ENCODE measurements at regions not wholly inside any gene's neighbourhood (a gene's known extent, or its start where the extent isn't known, plus 50 kb on each side); places are given as distances from the start of the nearest gene placed in this dataset.

DNA sequence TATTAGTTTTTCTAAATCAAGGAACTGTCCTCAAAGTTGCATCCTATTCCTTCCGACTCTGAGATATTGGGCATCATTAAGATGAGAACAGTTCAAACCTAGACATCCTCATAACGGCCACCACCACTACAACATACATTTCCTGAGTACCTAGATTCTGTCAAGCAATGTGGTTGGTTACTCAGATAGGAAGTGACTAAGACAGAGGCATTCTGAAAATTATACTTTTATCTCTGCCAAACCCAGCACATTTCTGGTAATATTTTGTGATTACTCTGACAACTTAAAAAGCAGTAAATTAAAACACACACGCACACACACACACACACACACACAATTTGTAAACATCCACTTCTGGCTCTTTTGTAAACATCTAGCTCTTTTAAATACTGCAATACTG is 291.2 kb upstream of the MEOX2 start:
- no peak for DNase-seq

DNA sequence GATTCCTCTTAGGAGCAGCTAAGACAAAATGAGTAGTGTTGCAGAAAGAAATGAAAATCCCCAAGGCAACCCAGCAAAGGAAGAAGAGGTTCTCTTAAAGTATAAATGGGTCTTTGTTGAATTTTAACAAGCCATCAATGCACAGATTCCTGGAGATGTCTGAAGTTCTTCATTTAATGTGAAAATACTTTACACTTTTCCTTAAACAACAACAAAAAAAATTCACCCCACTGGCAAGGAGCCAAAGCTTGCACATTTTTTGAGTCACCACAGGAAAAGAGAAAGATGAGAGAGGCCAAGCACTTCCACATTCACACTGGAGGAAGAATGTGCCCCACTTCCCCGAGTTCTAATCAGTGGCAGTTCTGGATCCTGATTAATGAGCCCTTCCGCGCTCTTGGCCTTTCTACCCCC is 286.4 kb upstream of the MEOX2 start:
- DNase-seq, result no peak

DNA sequence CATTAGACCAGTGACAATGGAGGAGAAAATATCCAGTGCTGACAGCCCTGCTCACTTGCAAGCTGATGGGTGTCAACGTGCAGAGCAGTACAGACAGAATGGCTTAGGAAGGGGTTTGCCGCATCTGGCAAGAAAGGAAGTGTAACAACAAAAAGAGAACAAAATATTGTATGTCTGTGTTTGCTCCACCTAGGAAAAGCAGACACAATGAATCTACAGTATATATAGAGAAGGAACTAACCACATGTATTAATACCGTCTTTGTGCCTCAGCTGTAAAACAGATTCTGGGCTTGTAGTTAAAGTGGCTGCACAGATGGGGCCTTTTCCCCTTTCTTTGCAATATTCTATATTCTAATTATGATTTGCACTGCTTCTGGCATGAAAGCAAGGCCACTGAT is 281.1 kb upstream of the MEOX2 start:
- DNase-seq, result no peak

DNA sequence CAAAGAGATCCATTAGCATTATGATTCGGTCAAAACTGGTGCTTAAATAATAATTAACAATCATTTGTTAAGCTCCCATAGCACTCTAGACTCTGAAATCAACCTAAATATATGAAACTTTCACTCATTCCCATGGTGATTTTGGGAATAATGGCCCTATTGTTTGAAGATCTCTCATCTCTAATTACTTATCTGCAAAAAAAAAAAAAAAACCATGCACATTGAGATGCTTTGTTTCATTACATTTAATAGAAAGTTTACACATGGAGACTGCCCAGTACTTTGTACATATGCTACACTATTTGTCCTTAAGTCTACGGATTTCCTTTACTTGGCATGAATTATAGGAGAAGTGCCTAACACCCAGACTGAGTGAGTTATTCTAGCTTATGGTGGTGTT is 280.6 kb upstream of the MEOX2 start:
- no peak for DNase-seq

DNA sequence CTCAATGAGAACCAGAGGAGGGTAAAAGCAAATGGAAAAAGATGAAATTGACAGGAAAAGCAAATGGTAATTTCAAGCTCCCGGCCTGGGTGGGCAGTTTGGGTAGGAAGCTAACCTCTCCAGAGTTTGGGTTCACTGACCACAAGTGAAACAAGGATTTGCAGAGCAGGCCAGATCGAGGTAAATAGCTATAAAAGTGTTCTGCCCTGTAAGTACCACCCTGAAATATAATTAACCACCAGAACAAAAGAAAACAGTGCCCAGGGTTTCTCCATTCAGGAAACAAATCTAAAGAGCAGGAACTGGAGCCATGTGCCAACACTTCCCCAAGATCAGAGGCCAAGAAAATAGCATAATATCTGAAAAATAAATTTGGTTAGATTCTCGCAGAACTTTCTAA is 276.7 kb upstream of the MEOX2 start:
- no peak for DNase-seq

DNA sequence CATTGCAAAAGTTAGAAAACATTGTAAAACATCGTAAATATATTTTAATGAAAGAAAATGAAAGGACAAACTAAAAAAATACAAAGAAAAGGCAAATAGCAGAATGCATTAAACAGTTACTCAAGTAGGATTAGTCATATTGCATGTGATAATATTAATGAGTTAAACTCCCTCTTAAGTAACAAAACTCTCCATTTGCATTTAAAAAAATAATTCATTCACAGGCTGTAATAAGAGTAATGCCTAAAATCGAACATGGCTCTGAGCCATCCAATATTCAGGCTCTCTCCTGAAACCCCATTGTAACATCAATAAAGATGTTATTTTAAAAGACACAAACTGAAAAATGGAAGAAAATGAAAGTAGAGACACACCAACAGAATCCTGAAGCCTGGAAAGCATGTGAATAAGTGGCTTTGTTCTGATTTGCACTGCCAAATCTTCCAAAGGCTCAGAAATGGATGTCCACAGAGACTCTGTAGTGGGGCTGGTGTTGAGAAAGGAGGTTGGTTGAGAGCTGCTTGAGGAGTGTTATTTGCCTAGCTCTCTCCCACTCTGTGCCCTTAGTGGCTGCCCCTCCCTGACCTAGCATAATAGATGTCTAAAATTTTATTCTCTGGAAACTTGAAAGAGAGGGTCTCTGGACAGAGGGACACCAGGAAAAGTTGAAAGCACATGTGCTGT is 268.3 kb upstream of the MEOX2 start:
- DNase-seq, result no peak

DNA sequence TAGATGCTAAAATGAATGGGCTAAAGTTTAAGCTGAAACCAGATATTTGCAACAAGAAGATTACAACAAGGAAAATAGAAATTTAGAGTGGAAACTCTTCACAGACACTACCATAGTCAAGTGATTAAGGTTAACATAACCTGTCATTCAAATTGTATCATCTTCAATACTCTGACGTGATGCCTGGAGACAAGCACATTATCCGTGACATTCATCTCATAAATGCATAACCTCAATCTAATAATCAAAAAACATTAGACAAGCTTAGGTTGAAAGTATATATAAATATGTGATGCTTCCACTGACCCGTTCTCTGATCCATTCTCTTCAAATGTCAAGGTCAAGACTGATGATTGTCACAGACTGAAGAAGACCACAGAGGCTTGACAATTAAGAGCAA is 263.8 kb upstream of the MEOX2 start:
- no peak for DNase-seq

DNA sequence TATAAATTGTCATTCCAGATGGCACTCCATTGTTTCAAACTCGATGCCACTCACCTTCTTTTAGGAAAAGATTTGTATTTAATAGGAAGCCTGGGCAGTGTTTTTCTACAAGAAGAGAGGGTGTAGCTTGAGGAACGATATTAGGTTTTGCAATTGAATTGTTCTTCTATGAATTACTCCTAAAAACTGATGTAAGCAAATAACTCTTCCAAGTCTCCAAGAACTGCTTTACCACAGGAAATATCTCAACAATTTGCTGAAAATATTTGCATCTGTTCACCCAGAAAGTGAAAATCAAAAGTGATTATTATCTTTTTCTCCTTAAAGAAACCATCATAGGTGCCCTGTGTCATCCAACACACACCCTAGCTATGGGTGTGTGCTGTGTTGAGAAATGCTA is 261.3 kb upstream of the MEOX2 start:
- DNase-seq, result no peak

DNA sequence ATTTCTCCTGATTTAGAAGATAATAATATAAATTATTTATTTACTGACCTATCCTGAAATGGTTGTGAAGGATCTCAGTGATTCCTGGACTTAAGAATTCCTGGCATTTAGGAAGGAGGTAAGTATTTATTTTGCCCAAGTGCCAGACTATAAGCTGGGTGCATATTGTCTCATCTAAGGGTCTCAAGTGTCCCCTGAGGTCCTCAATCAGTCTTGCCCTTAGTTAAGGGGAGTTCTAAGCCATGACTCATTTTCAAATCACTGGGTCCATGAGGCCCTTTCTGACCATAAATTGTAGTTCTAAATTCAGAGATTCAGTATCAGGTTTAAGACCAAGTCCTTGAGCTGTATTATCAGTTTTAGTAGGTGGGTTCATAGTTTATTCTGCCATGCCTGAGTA is 251.6 kb upstream of the MEOX2 start:
- no peak for DNase-seq

DNA sequence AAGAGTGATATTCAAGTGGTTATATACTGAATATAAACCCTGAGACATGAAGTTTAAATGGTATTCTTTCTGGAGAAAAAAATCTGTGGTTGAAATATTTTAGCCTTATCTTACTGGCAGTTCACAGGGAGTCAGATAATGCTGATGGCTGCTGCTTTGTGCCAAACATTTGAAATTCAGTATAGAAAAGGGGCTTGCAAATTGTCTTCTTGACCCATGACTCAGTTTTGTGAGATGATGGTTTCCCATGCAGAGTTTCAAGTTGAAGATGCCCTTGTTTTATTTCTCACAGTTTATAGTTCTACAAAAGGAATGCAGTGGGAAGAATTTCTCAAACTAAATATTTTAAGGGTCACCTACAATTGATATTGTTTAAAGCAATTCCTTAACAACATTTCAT is 251.1 kb upstream of the MEOX2 start:
- DNase-seq, result no peak

DNA sequence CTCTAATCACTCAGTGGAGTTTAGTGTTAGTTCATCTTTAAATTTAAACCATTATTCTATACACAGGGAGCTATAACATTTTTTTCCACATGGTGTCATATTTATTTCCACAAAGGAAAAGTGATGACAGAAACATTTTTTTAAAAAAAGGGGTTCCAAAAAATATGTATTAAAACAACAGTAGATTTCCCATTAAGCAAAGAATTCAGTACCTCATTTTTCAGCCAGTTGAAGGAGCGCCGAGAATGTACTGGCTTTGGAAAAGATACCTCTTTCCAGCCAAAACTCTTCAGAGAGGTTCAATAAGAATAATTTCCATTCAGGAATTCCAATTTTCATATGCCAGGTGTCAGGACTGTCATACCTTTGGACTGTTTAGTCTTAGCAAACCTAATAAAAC is 250.5 kb upstream of the MEOX2 start:
- no peak for DNase-seq

DNA sequence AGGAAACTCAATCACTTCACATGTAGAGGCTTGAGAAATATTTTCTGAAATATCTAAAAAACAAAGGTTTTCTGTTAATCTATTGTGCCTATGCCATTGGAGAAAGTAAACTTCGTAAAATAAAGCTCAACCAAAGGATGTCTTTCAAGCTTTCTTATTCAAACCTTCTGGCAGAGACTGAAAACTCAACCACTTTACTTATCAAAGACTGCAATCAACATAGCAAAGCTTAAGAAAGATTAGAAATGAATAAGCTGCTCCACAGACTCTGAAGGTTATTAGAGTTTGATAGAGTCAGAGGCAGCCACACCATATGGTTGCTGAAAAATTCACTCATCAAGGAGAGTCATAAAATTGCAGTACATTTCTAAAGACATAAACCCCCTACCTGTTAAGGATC is 245.8 kb upstream of the MEOX2 start:
- no peak for DNase-seq

DNA sequence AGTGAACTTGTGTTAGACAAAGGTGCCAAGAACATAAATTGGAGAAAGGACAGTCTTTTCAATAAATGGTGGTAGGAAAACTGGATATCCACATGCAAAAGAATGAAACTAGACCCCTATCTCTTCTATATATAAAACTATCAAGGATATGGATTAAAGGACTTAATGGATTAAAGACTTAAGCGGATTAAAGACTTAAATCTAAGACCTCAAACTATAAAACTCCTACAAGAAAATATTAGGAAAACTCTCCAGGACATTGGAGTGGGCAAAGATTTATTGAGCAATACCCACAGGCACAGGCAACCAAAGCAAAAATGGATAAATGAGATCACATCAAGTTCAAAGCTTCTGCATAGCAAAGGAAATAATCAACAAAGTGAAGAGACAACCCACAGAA is 242.9 kb upstream of the MEOX2 start:
- no peak for DNase-seq

DNA sequence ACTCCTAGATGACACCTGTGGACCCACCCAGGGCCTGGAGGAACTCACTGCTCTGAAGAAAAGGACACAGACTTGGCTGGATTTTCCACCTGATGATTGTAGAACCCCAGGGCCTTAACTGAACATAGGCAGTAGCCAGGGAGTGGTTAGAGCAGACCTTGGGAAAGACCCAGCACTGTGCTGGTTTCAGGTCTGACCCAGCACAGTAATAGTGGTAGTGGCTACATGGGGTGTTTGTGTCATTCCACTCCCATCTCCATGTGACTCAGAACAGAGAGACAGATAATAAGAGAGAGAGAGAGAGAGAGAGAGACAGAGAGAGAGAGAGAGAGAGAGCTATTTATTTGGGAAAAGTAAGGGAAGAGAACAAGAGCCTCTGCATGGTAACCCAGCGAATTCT is 239.1 kb upstream of the MEOX2 start:
- DNase-seq, result no peak

DNA sequence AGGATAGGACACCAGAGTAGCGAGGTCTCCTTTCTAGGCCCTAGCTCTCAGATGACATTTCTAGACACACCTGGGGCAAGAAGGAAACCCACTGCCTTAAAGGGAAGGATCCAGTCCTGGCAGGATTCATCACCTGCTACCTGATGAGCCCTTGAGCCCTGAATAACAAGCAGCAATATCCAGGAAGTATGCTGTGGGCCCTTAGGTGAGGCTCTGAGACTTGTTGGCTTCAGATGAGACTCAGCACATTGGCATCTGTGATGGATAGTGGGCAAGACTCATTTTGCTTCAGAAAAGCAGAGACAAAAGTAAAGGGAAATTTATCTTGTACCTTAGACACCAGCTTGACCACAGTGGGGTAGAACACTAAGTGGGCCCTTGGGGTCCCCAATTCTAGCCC is 238.4 kb upstream of the MEOX2 start:
- DNase-seq, result no peak

DNA sequence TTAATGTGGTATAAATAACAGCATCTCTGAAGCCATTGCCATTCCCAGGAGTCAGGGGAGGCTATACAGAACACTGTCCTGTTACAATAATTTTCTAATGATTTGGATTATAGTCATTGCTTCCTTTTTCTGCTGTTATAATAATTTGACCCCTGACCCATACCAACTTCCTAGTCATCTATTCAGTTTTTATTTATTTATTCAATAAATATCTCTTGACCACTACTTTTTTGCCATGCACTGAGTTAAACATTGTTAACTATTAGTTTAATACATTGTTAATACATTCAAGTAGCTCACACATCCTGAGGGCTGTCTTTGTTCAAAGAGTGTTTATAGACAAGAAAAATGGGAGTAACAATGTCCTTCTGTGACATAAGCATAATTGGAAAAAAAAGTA is 235.5 kb upstream of the MEOX2 start:
- no peak for DNase-seq

DNA sequence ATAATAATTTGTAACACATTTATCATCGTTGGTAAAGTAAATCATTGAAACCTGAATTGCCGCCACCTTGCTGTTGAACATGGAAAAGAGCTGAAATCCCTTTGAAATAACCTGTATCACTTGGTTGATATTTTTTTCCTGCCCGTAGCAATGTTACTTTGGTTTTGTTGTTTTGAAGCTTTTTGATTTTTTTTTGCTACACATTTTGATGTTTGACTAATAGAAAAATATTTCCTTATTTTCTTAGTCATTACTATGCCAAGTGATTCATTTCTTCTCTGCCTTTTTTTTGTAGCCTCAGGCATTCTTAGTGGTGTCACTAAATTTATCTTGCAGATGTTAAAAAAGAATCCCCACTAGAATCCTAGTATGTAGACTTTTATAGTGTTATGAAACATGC is 235.1 kb upstream of the MEOX2 start:
- DNase-seq, result no peak

DNA sequence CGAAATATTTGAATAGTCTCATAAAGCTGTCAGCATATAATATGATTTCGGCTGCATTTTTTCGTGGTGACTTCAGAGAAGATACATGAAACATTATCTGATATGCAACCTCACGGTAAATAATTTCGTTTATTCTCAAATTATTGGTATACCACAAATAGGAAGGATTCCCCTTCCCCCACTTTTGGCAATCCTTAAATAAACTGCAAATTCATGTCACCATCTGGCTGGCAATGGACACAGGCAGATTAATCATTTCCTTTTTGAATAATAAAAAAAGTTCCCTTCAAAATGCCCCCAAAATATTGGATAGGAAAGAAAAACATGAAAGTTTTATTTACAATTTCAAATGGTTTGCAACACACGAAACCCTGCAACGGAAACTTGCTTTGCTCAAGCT is 234.5 kb upstream of the MEOX2 start:
- DNase-seq, result no peak

DNA sequence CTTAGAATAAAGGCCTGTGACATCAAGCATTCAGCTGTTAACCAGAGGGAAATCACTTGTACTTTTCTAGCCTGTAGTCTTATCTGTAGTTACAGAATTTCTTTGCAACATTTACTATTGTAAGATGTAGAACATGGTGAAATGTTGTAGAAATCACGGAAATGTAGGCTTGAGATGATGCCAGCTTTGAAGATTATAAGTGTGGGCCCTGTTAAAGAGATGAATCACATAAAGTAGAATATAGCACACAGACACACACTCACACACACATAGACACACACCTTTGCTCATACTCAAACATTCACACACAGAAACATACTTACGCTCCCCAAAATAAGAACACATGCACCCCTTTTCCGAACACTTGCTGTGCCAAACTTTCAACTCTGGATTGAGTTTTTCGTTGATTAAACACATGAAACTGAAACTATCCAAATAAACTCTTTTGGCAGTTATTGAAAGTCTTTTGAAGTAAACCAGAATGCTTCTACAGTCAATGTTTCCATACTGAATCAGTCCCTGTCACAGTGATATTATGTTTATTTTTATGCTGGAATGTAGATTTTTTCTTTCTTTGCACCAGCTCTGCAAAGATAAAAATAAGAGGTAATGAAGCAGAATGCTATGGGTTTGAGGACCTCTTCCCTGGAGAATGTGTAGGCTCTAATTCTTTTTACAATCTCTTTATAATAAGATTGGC is 230.3 kb upstream of the MEOX2 start:
- no peak for DNase-seq

DNA sequence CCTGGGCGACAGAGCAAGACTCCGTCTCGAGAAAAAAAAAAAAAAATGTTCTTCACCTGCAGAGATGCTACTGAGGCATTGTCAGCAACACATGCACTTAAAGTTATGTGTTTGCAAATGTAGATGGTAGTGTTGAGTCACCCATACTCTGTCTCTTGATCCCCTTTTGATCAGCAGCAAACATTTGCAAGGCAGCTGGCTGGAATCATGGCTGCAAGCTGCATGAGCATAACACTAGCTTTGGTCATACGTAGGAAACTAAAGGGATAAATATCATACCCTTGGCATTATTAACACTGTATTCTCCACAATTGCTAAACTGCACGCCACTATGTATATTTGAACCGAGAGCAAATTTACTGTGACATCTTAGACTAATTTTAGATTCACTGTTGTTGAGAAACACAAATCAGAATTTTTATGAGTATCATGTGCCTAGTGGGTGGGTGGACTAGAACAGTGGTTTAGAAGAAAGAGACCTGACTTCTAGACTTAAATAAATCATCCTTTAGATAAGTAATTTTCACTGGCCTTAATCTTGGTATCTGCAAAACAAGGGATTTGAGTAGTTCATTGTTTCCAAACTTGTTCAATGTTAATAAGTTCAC is 229.3 kb upstream of the MEOX2 start:
- no peak for DNase-seq

DNA sequence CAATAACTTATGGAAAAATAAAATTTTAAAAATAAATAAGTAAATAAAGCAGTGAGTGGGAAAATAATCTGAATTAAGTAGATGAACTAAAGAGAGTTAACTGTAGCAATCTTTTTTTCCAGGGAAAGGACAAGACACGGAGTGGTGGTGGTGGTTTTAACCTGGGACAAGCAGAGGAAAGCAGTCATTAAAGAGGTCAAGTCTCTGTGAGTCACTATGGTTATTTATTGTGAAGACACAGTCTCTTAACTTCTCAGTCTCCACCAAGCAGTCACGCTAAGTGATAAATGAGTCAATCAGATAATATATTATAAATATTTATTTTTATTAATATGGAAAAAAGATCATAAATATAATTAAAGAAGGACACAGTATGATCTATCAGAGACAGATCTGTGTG is 228.1 kb upstream of the MEOX2 start:
- no peak for DNase-seq

DNA sequence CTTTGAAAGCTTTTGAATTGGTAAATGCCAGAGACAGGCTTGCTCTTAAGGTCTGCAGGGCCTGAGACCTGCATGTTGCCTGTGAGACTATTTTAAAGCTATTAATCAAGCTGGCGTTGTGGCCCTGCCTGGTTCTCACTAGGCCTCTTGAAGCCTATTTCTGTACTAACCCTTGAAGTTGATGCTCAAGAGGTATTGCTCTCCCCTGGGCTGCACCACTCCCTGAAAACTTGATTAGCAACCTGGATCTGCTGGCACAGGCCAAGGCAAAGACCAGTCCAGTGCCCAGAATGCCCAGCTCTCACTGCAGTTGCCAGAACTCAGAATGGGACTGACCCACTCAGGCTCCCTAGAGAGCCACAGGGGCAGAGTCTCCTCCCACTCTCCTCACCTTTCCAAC is 220.0 kb upstream of the MEOX2 start:
- no peak for DNase-seq

DNA sequence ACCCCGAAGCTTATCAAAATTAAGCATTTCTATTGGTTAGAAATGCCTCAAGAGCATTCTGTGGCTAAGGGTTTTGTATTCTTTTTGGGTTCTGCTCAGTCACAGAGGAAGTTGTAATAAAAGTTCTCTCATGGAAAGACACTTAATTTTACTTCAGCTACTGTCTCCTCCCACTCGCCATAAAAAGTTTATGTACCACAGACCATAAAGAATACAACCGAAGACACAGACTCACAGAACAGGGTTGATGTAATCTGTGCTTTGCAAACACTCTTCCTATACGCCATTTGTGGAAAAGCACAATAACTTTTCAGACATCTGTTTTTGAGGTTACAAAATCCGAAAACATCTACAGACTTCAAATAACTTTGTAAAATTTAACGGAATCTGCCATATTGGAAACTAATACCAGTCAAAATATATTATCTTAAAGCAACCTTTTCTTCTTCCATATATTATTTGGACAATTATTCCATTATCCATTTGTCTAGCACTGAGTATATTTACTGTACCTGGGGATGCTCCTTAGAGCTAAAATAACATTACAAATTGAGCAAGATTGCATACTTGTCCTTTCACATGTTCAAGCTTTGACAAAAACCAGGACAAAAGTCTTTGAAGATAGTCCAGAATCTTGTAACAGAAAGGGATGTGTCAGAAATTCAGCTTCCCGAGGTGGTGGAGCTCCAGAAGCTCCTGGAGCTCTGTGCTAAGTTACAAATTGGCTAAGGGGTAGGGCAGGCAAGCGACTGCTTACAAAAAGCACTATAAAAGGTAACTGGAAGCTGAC is 219.0 kb upstream of the MEOX2 start:
- DNase-seq, result no peak

Measured in GDM1 (cell line).